NCI-H1694 treated with DMSO at 0.1 percent for 48 hours (cell line): ENCODE measurements at regions not wholly inside any gene's neighbourhood (a gene's known extent, or its start where the extent isn't known, plus 50 kb on each side); places are given as distances from the start of the nearest gene placed in this dataset.

ENCODE experiments used
- DNase-seq: peaks from one replicate; lab custom pipeline; 2025; lab: John Stamatoyannopoulos, UW

DNA sequence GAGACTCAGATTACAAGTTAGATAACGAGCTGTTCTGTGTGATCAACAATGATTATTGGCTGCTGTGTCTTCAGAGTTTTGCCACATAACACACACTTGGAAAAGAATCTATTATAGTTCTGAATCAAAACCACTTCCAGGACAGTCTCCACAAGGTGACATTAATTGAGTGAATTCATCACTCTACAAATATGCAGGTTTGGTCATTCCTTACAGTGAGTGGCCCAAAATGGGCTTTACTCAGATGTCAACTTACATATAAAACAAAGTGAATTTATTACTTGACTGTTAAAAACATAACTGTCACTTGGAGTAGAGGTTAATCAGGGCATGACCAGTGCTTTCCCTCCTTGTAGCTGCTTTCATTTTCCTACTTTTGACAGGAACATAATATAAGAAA is 984.3 kb downstream of the REEP3 start:
- no peak for DNase-seq

DNA sequence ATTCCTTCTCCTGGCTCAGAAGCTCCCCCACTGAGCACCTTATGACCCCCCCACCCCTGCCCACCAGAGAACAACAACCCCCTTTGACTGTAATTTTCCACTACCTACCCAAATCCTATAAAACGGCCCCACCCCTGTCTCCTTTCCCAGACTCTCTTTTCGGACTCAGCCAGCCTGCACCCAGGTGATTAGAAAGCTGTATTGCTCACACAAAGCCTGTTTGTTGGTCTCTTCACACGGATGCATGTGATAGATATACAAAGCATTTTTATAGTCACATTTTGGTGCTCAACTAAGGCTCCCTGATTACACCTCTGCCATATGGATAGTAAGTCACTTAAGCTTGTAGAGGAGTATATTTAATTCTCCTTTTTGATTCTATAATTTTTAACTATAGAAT is 985.8 kb downstream of the REEP3 start:
- no peak for DNase-seq

GRCh38 chr10:64507651-64508028 is 986.4 kb downstream of the REEP3 start:
- no peak for DNase-seq

DNA sequence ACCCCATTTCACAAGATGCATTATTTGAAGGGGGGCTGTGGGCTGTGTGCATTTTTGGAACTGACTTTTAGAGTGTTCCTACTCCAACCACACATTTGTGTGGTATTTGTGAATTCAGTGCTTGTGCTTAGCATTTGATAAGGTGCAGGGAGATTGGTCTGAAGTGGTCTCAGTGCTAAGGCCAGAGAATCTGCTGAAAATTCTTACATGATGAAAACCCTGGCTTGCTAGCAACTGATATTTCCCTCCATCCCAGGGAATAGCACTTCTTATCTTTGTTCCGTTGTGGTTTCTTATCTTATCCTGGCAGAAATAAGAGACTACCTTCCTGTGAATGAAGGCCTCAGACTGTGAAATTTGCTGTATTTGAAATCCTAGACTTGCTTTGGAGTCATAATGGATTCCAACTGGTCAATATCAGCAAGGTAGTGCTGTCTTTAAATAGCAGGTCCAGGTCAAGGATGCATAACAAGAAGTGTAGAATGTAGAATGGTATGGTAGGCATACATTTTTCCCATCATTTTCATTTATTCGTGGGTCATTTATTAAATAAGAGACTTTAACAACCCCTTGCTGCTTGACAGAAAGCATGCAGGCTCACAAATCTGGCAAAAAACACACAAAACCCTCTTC is 986.9 kb downstream of the REEP3 start:
- no peak for DNase-seq

- DNase-seq = no peak
Observed at GRCh38 chr10:64515970-64516699, 994.9 kb downstream of the REEP3 start.

DNA sequence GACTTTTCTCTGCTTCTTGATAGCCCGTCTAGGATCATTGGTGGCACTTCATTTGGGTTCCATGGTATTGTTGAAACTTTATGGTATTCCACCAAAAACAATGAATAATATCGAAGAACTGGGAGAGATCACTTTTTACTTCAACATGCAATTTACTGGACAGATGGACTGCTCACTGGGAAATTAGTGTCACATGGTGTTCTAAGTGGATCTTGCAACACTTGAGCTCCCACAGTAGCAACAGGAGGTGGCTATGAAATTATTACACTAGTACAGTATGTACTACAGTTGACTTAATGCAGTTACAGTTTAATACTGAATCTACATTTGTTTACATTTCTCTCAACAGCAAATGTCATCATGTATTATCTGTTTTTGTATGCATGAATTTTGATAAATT is 997.3 kb downstream of the REEP3 start:
- DNase-seq = no peak

DNA sequence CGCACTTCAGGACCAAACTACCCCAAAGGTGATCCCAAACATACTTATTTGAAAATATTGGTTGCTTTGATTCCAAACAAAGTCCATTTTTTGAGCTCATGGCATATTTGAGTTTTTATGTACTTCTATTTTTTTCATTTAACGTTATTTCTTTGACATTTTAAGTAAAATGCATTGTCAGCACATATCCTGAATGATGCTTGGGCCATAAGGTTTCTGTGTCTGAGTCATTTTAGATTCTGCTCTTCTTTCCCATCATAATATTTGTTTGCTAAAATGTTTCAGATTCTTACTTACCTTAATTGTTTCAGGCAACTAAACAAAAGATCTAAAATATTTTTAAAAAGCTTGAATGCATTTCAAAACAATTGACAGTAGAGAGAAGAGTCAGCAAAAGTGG is 998.2 kb downstream of the REEP3 start:
- no peak for DNase-seq

- DNase-seq = no peak
Observed at GRCh38 chr10:64519831-64520230, 998.6 kb downstream of the REEP3 start.

DNA sequence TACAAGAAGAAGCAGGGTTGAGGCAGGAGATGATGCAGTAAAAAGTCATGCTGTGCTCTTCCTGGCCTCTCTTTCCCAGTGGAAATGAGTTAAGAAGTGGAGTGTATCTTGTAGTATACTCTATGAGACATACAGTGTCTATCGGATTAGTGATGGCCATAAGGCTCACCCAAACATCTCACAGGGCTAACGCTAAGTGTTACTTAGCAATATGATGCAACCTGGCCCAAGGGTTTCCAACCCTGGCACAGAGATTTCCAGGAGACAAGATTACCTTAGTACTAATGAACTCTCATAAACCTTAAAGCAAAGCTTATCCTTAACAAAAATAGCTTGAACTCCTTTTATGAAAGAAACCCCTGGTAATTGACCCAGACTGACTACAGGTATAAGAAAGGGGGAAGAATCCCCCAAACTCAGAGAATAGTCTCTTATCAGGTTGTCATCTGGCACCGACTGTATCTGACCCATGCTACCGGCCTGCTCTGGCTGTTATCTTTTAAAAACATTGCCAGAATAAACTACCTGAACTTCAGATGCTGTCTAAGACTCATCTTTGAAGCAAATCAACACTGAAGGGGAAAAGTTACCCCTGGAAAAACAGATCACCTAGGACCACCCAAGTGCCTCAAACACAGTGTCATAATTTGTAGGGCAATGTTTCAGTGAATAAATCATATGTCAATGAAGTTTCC is 1002.0 kb downstream of the REEP3 start:
- no peak for DNase-seq

DNA sequence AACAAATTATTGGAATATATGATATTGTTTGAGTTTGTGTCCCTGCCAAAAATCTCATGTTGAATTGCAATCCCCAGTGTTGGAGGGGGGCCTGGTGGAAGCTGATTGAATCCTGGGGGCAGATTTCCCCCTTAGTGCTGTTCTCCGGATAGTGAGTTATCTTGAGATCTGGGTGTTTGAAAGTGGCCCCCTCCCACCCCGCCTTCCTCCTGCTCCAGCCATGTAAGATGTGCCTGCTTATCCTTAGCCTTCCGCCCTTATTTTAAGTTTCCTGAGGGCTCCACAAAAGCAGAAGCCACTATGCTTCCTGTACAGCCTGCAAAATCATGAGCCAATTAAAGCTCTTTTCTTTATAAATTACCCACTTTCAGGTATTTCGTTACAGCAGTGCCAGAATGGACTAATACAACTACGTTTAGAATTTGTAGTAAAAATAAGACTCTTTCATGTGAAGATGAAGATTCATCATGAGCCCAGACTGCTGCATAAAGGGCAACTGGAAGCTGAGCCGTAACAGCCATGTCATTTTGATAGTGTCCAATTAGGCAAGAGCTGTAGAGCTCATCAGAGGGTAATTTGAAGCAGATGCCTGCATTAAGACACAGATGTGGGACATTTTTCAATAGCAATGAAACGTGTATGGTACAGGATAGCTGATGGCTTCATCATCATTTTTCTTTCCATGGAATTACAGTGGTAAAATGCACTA is 1007.2 kb downstream of the REEP3 start:
- DNase-seq = no peak

- no peak for DNase-seq
Observed at GRCh38 chr10:64529003-64529350, 1007.8 kb downstream of the REEP3 start.

DNA sequence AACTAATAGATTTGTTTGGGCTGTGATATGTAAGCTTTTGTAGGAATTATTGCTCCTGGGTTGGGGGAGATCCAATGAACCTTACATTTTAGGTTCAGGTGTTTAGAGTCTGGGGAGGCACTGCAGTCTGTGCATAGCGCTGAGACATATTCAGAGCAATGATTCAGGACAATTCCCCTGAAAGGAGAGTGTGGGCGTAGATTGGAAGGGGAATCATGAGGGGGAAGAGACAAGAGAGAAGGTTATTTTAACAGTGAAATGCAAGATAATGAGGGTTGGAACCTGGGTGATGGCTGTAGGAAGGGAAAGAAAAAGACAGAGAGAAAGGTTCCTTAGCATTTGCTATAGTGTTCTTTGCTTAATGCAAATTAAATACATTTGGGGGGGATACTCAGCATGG is 1013.4 kb downstream of the REEP3 start:
- DNase-seq = no peak

- no peak for DNase-seq
Observed at GRCh38 chr10:64535131-64535867, 1014.1 kb downstream of the REEP3 start.

- DNase-seq = no peak
Observed at GRCh38 chr10:64537112-64537511, 1015.9 kb downstream of the REEP3 start.

DNA sequence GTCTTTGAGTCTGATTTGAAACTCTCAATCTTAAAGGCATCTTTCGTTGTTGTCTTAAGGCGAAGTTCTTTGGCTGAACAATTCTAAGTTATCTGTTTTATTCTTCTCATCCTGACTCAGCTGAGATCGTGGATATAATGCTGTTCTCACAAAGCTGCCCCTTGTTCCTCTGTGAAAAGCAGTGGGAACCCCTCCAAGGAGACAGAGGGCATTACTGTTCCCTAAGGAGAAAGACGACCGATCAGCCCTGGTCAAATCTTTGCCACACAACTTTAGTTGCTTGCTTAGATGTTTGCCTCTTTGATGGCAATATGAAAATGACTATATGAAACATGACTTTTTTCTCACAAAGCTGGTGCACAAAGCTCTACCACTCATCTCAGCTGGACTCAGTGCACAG is 1016.7 kb downstream of the REEP3 start:
- DNase-seq = no peak

DNA sequence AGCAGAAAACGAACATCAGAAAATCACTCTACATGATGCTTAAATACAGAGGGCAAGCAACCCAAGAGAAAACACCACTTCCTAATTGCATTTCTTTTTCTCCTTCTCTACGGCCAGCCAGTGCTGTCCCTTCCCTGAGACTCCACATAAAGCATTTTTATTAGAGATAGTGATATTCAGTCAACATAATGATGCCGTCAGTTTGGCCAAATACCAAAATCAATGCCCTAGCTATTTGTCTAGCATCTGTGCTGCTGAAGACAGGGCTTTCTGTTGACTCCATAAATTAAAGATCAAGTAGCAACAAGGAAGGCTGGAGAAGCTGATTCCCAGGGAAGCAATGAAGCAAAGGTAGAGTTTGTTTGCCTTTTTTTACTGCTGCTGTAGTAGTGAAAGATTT is 1024.9 kb downstream of the REEP3 start:
- DNase-seq = no peak

- DNase-seq = no peak
Observed at GRCh38 chr10:64547168-64547567, 1026.0 kb downstream of the REEP3 start.

GRCh38 chr10:64555666-64556065 is 1034.5 kb downstream of the REEP3 start:
- DNase-seq = no peak

GRCh38 chr10:64558094-64558835 is 1037.1 kb downstream of the REEP3 start:
- no peak for DNase-seq

- no peak for DNase-seq
Observed at GRCh38 chr10:64571056-64571455, 1049.9 kb downstream of the REEP3 start.

DNA sequence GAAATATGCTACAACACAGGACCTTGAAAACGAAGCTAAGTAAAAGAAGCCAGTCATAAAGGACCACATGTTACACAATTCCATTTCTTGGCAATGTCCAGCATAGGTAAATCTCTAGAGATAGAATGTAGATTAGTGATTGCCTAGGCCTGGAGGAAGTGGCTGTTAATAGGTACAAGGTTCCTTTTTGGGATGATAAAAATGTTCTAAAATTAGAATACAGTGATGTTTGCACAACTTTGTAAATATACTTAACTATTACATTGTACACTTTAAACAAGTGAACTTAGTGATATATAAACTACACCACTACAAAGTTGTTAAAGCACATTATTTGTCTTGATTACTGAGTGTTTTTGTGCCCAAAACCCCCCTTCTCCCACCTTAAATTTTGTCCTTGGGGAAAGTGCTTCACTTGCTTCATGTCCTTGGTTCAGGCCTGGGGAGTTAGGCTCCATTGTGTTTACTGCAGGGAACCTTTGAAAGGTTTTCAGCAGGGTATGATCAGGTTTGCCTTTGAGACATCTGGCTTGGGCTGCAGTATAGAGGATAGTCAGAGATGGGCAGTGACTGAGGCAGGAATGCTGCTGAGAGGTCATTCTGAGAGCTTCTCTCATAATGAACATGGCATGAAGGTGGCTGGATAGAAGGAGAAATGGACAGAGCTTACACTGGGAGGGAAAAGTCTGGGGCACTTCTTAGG is 1052.6 kb downstream of the REEP3 start:
- DNase-seq = no peak
